ENCODE measurements at regions not wholly inside any gene's neighbourhood (a gene's known extent, or its start where the extent isn't known, plus 50 kb on each side); places are given as distances from the start of the nearest gene placed in this dataset.

- H3K4me1 ChIP-seq (ENCODE audit: control insufficient read depth, low read depth, low read length) = no peaks in the 10 kb centered on the region
- no peak overlapping the region for H4K5ac ChIP-seq (ENCODE audit: low read length)
- no peaks in the 10 kb centered on the region for H3K79me1 ChIP-seq (ENCODE audit: low read length)
- no peak overlapping the region for H2BK5ac ChIP-seq (ENCODE audit: low read length)
- no CpG with 5 or more reads among the region's 3 CpGs for WGBS (ENCODE audit: extremely low coverage, insufficient coverage, low lambda C conversion rate)
- DNase-seq = no peak
- no peak overlapping the region for H3K4me2 ChIP-seq (ENCODE audit: low read length)
- H2AK5ac ChIP-seq (ENCODE audit: low read length) = no peak overlapping the region
- no peak overlapping the region for H2BK120ac ChIP-seq (ENCODE audit: low read depth, low read length)
- no peak overlapping the region for H3K27ac ChIP-seq (ENCODE audit: low read depth, low read length)
- H3K56ac ChIP-seq (ENCODE audit: low read length) = no peak overlapping the region
- no peak overlapping the region for H2BK15ac ChIP-seq (replicated peaks; ENCODE audit: low read depth)
- no peak overlapping the region for H3K4me3 ChIP-seq (ENCODE audit: low read length)
- H3K27me3 ChIP-seq (ENCODE audit: insufficient read depth, low read length, poor library complexity) = no peaks in the 10 kb centered on the region
- H3K79me2 ChIP-seq (ENCODE audit: control insufficient read depth, insufficient read depth, low read length) = no peaks in the 10 kb centered on the region
- no peaks in the 10 kb centered on the region for H3K36me3 ChIP-seq (ENCODE audit: control insufficient read depth, insufficient read depth, low read length)
- H3K18ac ChIP-seq (ENCODE audit: low read length) = no peak overlapping the region
- H3K4ac ChIP-seq (ENCODE audit: low read depth, low read length) = no peak overlapping the region
- H4K8ac ChIP-seq (ENCODE audit: low read depth, low read length) = no peak overlapping the region
- H3K23ac ChIP-seq (ENCODE audit: low read length) = no peak overlapping the region
- H3K9ac ChIP-seq (ENCODE audit: low read length) = no peak overlapping the region
Observed at GRCh38 chr11:25583596-25583995, 748.3 kb upstream of the ANO3 start.

DNA sequence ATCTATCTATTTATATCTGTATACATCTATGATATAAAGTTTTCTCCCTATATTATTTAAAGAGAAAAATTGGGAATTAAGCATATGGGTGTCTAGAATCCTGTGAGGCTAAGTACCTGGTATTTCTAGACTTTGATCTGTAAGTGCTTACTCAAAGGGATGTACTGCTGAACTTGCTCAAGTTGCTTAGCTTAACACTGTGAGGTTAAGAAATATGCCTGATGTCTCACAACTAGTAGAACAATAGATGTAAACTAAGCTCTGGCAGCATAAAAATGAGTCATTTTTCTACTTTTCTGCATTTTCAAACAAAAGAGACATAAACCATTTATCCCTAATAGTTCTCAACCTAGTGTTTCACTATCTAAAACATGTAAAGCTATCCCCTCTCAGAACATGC lies 744.4 kb upstream of the ANO3 start:
- Histone ChIP-seq H3K18ac (ENCODE audit: low read length) (no peak overlapping the region), H3K4me1 (ENCODE audit: control insufficient read depth, low read depth, low read length) (no peaks in the 10 kb centered on the region), H3K4me3 (ENCODE audit: low read length) (no peak overlapping the region), H2BK5ac (ENCODE audit: low read length) (no peak overlapping the region), H3K4me2 (ENCODE audit: low read length) (no peak overlapping the region), H3K79me1 (ENCODE audit: low read length) (no peaks in the 10 kb centered on the region), H3K79me2 (ENCODE audit: control insufficient read depth, insufficient read depth, low read length) (no peaks in the 10 kb centered on the region), H3K9ac (ENCODE audit: low read length) (no peak overlapping the region), H3K23ac (ENCODE audit: low read length) (no peak overlapping the region), H2AK5ac (ENCODE audit: low read length) (no peak overlapping the region), H2BK15ac (replicated peaks; ENCODE audit: low read depth) (no peak overlapping the region), H3K56ac (ENCODE audit: low read length) (no peak overlapping the region), H3K4ac (ENCODE audit: low read depth, low read length) (no peak overlapping the region), H2BK120ac (ENCODE audit: low read depth, low read length) (no peak overlapping the region), H4K5ac (ENCODE audit: low read length) (no peak overlapping the region), H3K27me3 (ENCODE audit: insufficient read depth, low read length, poor library complexity) (no peaks in the 10 kb centered on the region), H4K8ac (ENCODE audit: low read depth, low read length) (no peak overlapping the region), H3K36me3 (ENCODE audit: control insufficient read depth, insufficient read depth, low read length) (no peaks in the 10 kb centered on the region), H3K27ac (ENCODE audit: low read depth, low read length) (no peak overlapping the region)
- DNase-seq = no peak

GRCh38 chr11:25593221-25593620 lies 738.7 kb upstream of the ANO3 start:
- H2BK120ac ChIP-seq (ENCODE audit: low read depth, low read length) = no peak overlapping the region
- no peak overlapping the region for H3K23ac ChIP-seq (ENCODE audit: low read length)
- H3K18ac ChIP-seq (ENCODE audit: low read length) = no peak overlapping the region
- no peak overlapping the region for H4K5ac ChIP-seq (ENCODE audit: low read length)
- no CpG with 5 or more reads among the region's 5 CpGs for WGBS (ENCODE audit: extremely low coverage, insufficient coverage, low lambda C conversion rate)
- H2BK15ac ChIP-seq (replicated peaks; ENCODE audit: low read depth) = no peak overlapping the region
- H3K56ac ChIP-seq (ENCODE audit: low read length) = no peak overlapping the region
- H4K8ac ChIP-seq (ENCODE audit: low read depth, low read length) = no peak overlapping the region
- no peak overlapping the region for H2AK5ac ChIP-seq (ENCODE audit: low read length)
- H3K4me2 ChIP-seq (ENCODE audit: low read length) = no peak overlapping the region
- no peaks in the 10 kb centered on the region for H3K36me3 ChIP-seq (ENCODE audit: control insufficient read depth, insufficient read depth, low read length)
- H3K27me3 ChIP-seq (ENCODE audit: insufficient read depth, low read length, poor library complexity) = no peaks in the 10 kb centered on the region
- no peak for DNase-seq
- no peaks in the 10 kb centered on the region for H3K4me1 ChIP-seq (ENCODE audit: control insufficient read depth, low read depth, low read length)
- H3K9ac ChIP-seq (ENCODE audit: low read length) = no peak overlapping the region
- no peaks in the 10 kb centered on the region for H3K79me2 ChIP-seq (ENCODE audit: control insufficient read depth, insufficient read depth, low read length)
- no peak overlapping the region for H3K4ac ChIP-seq (ENCODE audit: low read depth, low read length)
- no peak overlapping the region for H3K27ac ChIP-seq (ENCODE audit: low read depth, low read length)
- no peak overlapping the region for H3K4me3 ChIP-seq (ENCODE audit: low read length)
- H2BK5ac ChIP-seq (ENCODE audit: low read length) = no peak overlapping the region
- no peaks in the 10 kb centered on the region for H3K79me1 ChIP-seq (ENCODE audit: low read length)

- H3K27me3 ChIP-seq (ENCODE audit: insufficient read depth, low read length, poor library complexity) = no peaks in the 10 kb centered on the region
- H3K79me2 ChIP-seq (ENCODE audit: control insufficient read depth, insufficient read depth, low read length) = no peaks in the 10 kb centered on the region
- no peak overlapping the region for H3K4me3 ChIP-seq (ENCODE audit: low read length)
- H2BK15ac ChIP-seq (replicated peaks; ENCODE audit: low read depth) = no peak overlapping the region
- no peak overlapping the region for H3K9ac ChIP-seq (ENCODE audit: low read length)
- H3K79me1 ChIP-seq (ENCODE audit: low read length) = no peaks in the 10 kb centered on the region
- H3K36me3 ChIP-seq (ENCODE audit: control insufficient read depth, insufficient read depth, low read length) = no peaks in the 10 kb centered on the region
- no peak overlapping the region for H4K5ac ChIP-seq (ENCODE audit: low read length)
- DNase-seq = no peak
- no peak overlapping the region for H3K23ac ChIP-seq (ENCODE audit: low read length)
- WGBS (ENCODE audit: extremely low coverage, insufficient coverage, low lambda C conversion rate) = no CpG with 5 or more reads among the region's 3 CpGs
- no peak overlapping the region for H3K4ac ChIP-seq (ENCODE audit: low read depth, low read length)
- H2BK120ac ChIP-seq (ENCODE audit: low read depth, low read length) = no peak overlapping the region
- H3K4me1 ChIP-seq (ENCODE audit: control insufficient read depth, low read depth, low read length) = no peaks in the 10 kb centered on the region
- no peak overlapping the region for H3K18ac ChIP-seq (ENCODE audit: low read length)
- no peak overlapping the region for H3K4me2 ChIP-seq (ENCODE audit: low read length)
- H2AK5ac ChIP-seq (ENCODE audit: low read length) = no peak overlapping the region
- no peak overlapping the region for H2BK5ac ChIP-seq (ENCODE audit: low read length)
- H3K27ac ChIP-seq (ENCODE audit: low read depth, low read length) = no peak overlapping the region
- H3K56ac ChIP-seq (ENCODE audit: low read length) = no peak overlapping the region
- no peak overlapping the region for H4K8ac ChIP-seq (ENCODE audit: low read depth, low read length)
Observed at GRCh38 chr11:25596701-25597100, 735.2 kb upstream of the ANO3 start.

DNA sequence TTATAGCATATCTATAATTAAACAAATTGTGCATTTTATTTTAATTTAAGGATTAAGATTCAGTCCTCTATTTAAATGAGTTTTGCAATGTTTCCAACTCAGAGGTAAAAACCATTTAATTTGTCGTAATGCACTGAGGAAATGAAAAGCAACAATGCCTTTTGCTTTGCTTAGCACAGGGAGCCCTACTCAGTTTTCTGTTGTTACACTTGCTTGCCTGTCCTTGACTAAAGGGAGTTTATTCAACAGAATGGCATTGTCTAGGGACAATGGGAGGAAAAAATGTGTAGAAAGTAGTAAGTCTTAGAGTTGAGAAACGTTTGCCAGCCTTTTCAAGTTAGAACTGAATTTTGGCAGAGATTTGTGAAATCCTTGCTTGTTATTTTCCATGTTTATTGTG lies 734.2 kb upstream of the ANO3 start:
- no peaks in the 10 kb centered on the region for H3K79me2 ChIP-seq (ENCODE audit: control insufficient read depth, insufficient read depth, low read length)
- H3K56ac ChIP-seq (ENCODE audit: low read length) = no peak overlapping the region
- no peak overlapping the region for H3K23ac ChIP-seq (ENCODE audit: low read length)
- no peaks in the 10 kb centered on the region for H3K27me3 ChIP-seq (ENCODE audit: insufficient read depth, low read length, poor library complexity)
- H2BK120ac ChIP-seq (ENCODE audit: low read depth, low read length) = no peak overlapping the region
- no peaks in the 10 kb centered on the region for H3K79me1 ChIP-seq (ENCODE audit: low read length)
- H3K9ac ChIP-seq (ENCODE audit: low read length) = no peak overlapping the region
- H4K8ac ChIP-seq (ENCODE audit: low read depth, low read length) = no peak overlapping the region
- H3K18ac ChIP-seq (ENCODE audit: low read length) = no peak overlapping the region
- H3K27ac ChIP-seq (ENCODE audit: low read depth, low read length) = no peak overlapping the region
- no peak overlapping the region for H3K4ac ChIP-seq (ENCODE audit: low read depth, low read length)
- H3K4me1 ChIP-seq (ENCODE audit: control insufficient read depth, low read depth, low read length) = no peaks in the 10 kb centered on the region
- H2BK15ac ChIP-seq (replicated peaks; ENCODE audit: low read depth) = peak overlapping the region; percentile 41
- no peak overlapping the region for H3K4me2 ChIP-seq (ENCODE audit: low read length)
- WGBS (ENCODE audit: extremely low coverage, insufficient coverage, low lambda C conversion rate) = no CpG with 5 or more reads among the region's 2 CpGs
- H4K5ac ChIP-seq (ENCODE audit: low read length) = no peak overlapping the region
- no peak overlapping the region for H3K4me3 ChIP-seq (ENCODE audit: low read length)
- no peak overlapping the region for H2BK5ac ChIP-seq (ENCODE audit: low read length)
- no peak overlapping the region for H2AK5ac ChIP-seq (ENCODE audit: low read length)
- DNase-seq = no peak
- H3K36me3 ChIP-seq (ENCODE audit: control insufficient read depth, insufficient read depth, low read length) = no peaks in the 10 kb centered on the region

- Histone ChIP-seq H2BK120ac (ENCODE audit: low read depth, low read length) (no peak overlapping the region), H3K4me2 (ENCODE audit: low read length) (no peak overlapping the region), H3K56ac (ENCODE audit: low read length) (no peak overlapping the region), H3K4me1 (ENCODE audit: control insufficient read depth, low read depth, low read length) (no peaks in the 10 kb centered on the region), H3K4ac (ENCODE audit: low read depth, low read length) (no peak overlapping the region), H3K23ac (ENCODE audit: low read length) (no peak overlapping the region), H3K79me1 (ENCODE audit: low read length) (no peaks in the 10 kb centered on the region), H3K9ac (ENCODE audit: low read length) (no peak overlapping the region), H2AK5ac (ENCODE audit: low read length) (no peak overlapping the region), H3K79me2 (ENCODE audit: control insufficient read depth, insufficient read depth, low read length) (no peaks in the 10 kb centered on the region), H3K18ac (ENCODE audit: low read length) (no peak overlapping the region), H3K27me3 (ENCODE audit: insufficient read depth, low read length, poor library complexity) (no peaks in the 10 kb centered on the region), H3K27ac (ENCODE audit: low read depth, low read length) (no peak overlapping the region), H4K8ac (ENCODE audit: low read depth, low read length) (no peak overlapping the region), H2BK5ac (ENCODE audit: low read length) (no peak overlapping the region), H4K5ac (ENCODE audit: low read length) (no peak overlapping the region), H3K4me3 (ENCODE audit: low read length) (no peak overlapping the region), H3K36me3 (ENCODE audit: control insufficient read depth, insufficient read depth, low read length) (no peaks in the 10 kb centered on the region), H2BK15ac (replicated peaks; ENCODE audit: low read depth) (no peak overlapping the region)
- WGBS (ENCODE audit: extremely low coverage, insufficient coverage, low lambda C conversion rate) = no CpG with 5 or more reads among the region's 2 CpGs
- DNase-seq = peak; percentile 89
Observed at GRCh38 chr11:25602149-25602548, 729.8 kb upstream of the ANO3 start.

All from mesendoderm (in vitro differentiated cells).